GM12878 (cell line): ENCODE measurements at regions not wholly inside any gene's neighbourhood (a gene's known extent, or its start where the extent isn't known, plus 50 kb on each side); places are given as distances from the start of the nearest gene placed in this dataset.

Experiments
- ATAC-seq: fragments of 200-7000 bp; cut with Tn5 transposase; 3 replicates; pipeline ENCODE4 v1.9.1; 2020; ENCODE audit warnings: mild to moderate bottlenecking, moderate library complexity
- BruUV-seq: library from RNA; stranded (reverse); fragments of 400-500 nt; replicated peaks from 2 replicates; lab custom pipeline; 2021; lab: Mats Ljungman, UMichigan
- CTCF ChIA-PET: fragments of 300-600 bp; sonication (Branson Sonifier 250); formaldehyde crosslinking; extraction: SDS; loops from one replicate; lab custom pipeline; 2021; ENCODE audit warnings: inconsistent platforms; lab: Yijun Ruan, JAX
- POLR2A ChIA-PET: fragments of 350-600 bp; formaldehyde crosslinking; extraction: SDS; loops from one replicate; lab custom pipeline; 2021; ENCODE audit warnings: inconsistent platforms; lab: Charles Lee
- RAD21 ChIA-PET: fragments of 300-600 bp; sonication (Branson Sonifier 250); formaldehyde crosslinking; loops from one replicate; lab custom pipeline; 2023; ENCODE audit warnings: antibody characterized with exemption; ENCODE audit not compliant: unreplicated experiment; lab: Charles Lee
- SMC1A ChIA-PET: fragments of 300-600 bp; sonication (Branson Sonifier 250); formaldehyde crosslinking; loops from one replicate; lab custom pipeline; 2023; ENCODE audit not compliant: unreplicated experiment, uncharacterized antibody; lab: Charles Lee
- DNase-seq: peaks from one replicate; pipeline ENCODE4 v3.0.0-alpha.2; 2011; ENCODE audit warnings: low read depth, low spot score
- FAIRE-seq: peaks from 3 replicates; lab custom pipeline; 2011; peaks lifted over from hg19 to GRCh38; lab: Jason Lieb, UNC
- H2AFZ ChIP-seq: 2 replicates; pipeline ENCODE4 v1.6.0; 2011; ENCODE audit warnings: low read depth, low read length, control low read depth; ENCODE audit not compliant: control insufficient read depth
- H3K27ac ChIP-seq: 2 replicates; pipeline ENCODE4 v1.5.1; 2011; ENCODE audit warnings: control low read depth; ENCODE audit not compliant: control insufficient read depth, insufficient read depth
- H3K27me3 ChIP-seq, 2 experiments: replicated peaks in 1 of 2; 2 replicates each; pipeline versions ENCODE4 v1.6.0 to v1.6.1; 2011; ENCODE audit warnings: low read length in 1 of 2; ENCODE audit not compliant: control insufficient read depth in 2 of 2, insufficient read depth in 2 of 2
- H3K36me3 ChIP-seq, 2 experiments: 2 replicates each; pipeline ENCODE4 v1.5.1; 2011; ENCODE audit warnings: low read length in 1 of 2; ENCODE audit not compliant: control insufficient read depth in 2 of 2, insufficient read depth in 2 of 2
- H3K4me1 ChIP-seq: 2 replicates; pipeline ENCODE4 v1.6.1; 2011; ENCODE audit warnings: mild to moderate bottlenecking, low read length, moderate library complexity, mixed read lengths; ENCODE audit not compliant: control insufficient read depth, insufficient read depth
- H3K4me2 ChIP-seq: 2 replicates; pipeline ENCODE4 v1.6.0; 2011; ENCODE audit warnings: control low read depth; ENCODE audit not compliant: control insufficient read depth, insufficient read depth
- H3K4me3 ChIP-seq: fragments of 200-600 bp; sonication (generic); 2 replicates; pipeline ENCODE4 v1.5.1; 2016
- H3K79me2 ChIP-seq: 2 replicates; pipeline ENCODE4 v1.6.0; 2011; ENCODE audit warnings: low read length; ENCODE audit not compliant: control insufficient read depth, insufficient read depth
- H3K9ac ChIP-seq: 2 replicates; pipeline ENCODE4 v1.8.0; 2011; ENCODE audit warnings: low read length, control low read depth, mixed read lengths; ENCODE audit not compliant: control insufficient read depth, insufficient read depth
- H3K9me3 ChIP-seq: replicated peaks from 3 replicates; pipeline ENCODE4 v1.5.1; 2011; ENCODE audit warnings: mild to moderate bottlenecking, low read length; ENCODE audit not compliant: control insufficient read depth, insufficient read depth
- H4K20me1 ChIP-seq: 2 replicates; pipeline ENCODE4 v1.6.0; 2011; ENCODE audit not compliant: control insufficient read depth, insufficient read depth
- EZH2 ChIP-seq: IDR thresholded peaks from 2 replicates; pipeline ENCODE4 v1.6.1; 2012; ENCODE audit warnings: low read depth, mild to moderate bottlenecking, control low read depth, inconsistent platforms, low read length, borderline replicate concordance; ENCODE audit not compliant: control insufficient read depth
- FOXM1 ChIP-seq: IDR thresholded peaks from 2 replicates; pipeline ENCODE4 v1.6.1; 2012; ENCODE audit warnings: low read depth, mild to moderate bottlenecking, inconsistent platforms, low read length, moderate library complexity
- RAD51 ChIP-seq: fragments of 450-650 bp; IDR thresholded peaks from 2 replicates; pipeline ENCODE4 v1.6.1; 2016; ENCODE audit warnings: moderate library complexity, mild to moderate bottlenecking, inconsistent platforms
- RUNX3 ChIP-seq: IDR thresholded peaks from 2 replicates; pipeline ENCODE4 v1.6.1; 2012; ENCODE audit warnings: low read length, inconsistent platforms
- SP1 ChIP-seq: IDR thresholded peaks from one replicate; pipeline ENCODE4 v1.6.1; 2011; ENCODE audit warnings: low read depth, low read length
- WGBS: methylation state at CpG from one replicate; pipeline ENCODE4 v1.1.6; 2016; ENCODE audit warnings: low lambda C conversion rate; ENCODE audit not compliant: insufficient replicate concordance, insufficient coverage; ENCODE audit errors: missing lambda C conversion rate; 5-methylcytosine and 5-hydroxymethylcytosine counted together
- in situ Hi-C: fragments of 300-500 bp; cut with MboI; formaldehyde crosslinking; loops from 9 replicates; pipeline ENCODE4 v1.14.3; 2018; ENCODE audit warnings: mixed read lengths
- intact Hi-C: fragments of 100-400 bp; cut with micrococcal nuclease; formaldehyde crosslinking; loops from one replicate; pipeline ENCODE4 v1.14.2; 2022; ENCODE audit not compliant: unreplicated experiment
- TF ChIP-seq, protein P1 (sequence below): IDR thresholded peaks from 2 replicates; pipeline ENCODE4 v1.6.1; 2012; ENCODE audit warnings: low read depth, low read length, improper control_type of control experiment
- TF ChIP-seq, protein P2 (sequence below): fragments of 450-650 bp; formaldehyde crosslinking; IDR thresholded peaks from 2 replicates; pipeline ENCODE4 v1.4.0; 2020; ENCODE audit warnings: mild to moderate bottlenecking, moderate library complexity

DNA sequence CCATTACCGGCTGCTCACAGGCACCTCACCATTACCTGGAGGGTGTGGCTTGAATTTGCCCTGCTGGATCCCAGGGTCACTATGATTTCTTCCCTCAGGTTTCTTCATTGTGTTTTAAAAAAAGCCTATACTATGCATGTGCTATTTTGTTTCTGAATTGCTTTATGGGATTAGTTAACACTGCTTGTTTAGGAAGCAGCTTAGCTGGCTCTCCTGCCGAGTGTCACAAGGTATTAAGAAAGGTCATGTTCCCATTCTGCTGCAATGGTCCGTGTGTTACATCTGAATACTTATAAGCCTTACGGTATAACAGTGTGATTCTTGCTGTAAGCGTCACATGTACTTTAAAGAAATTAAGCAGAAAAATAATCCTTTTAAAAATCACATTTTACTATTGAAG is 380.6 kb upstream of the B3GAT1 start:
- Histone ChIP-seq H2AFZ (no peak overlapping the region), H4K20me1 (no peaks in the 10 kb centered on the region; the same call in 1 of the 2 replicates), H3K4me1 (no peaks in the 10 kb centered on the region), H3K36me3 (no peaks in the 10 kb centered on the region), H3K9me3 (no peaks in the 10 kb centered on the region), H3K79me2 (no peaks in the 10 kb centered on the region), H3K4me3 (no peak overlapping the region), H3K4me2 (no peak overlapping the region), H3K9ac (no peak overlapping the region), H3K27ac (no peak overlapping the region), H3K27me3 (peaks cover 1 to 2% of the 10 kb centered on the region in 2 experiments; a peak in 3 of 4 replicates)
- DNase-seq (no peak), ATAC-seq (no peak), FAIRE-seq (no peak)
- ChIA-PET CTCF (no interaction called here), POLR2A (no interaction called here), RAD21 (no interaction called here), SMC1A (interaction anchor here (1.0 kb wide), 1 partner anchor 11 kb away, joined by 3 read pairs; no protein-coding TSS in a partner anchor)
- 46% methylated on average over 5 of the region's 5 CpGs for WGBS
- no TSS peak for BruUV-seq
- TF ChIP-seq FOXM1 = no peak
- TF ChIP-seq, protein P1, sequence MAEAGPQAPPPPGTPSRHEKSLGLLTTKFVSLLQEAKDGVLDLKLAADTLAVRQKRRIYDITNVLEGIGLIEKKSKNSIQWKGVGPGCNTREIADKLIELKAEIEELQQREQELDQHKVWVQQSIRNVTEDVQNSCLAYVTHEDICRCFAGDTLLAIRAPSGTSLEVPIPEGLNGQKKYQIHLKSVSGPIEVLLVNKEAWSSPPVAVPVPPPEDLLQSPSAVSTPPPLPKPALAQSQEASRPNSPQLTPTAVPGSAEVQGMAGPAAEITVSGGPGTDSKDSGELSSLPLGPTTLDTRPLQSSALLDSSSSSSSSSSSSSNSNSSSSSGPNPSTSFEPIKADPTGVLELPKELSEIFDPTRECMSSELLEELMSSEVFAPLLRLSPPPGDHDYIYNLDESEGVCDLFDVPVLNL = no peak
- no peak for TF ChIP-seq EZH2
- no peak for TF ChIP-seq RAD51
- no peak for TF ChIP-seq SP1
- TF ChIP-seq, protein P2, sequence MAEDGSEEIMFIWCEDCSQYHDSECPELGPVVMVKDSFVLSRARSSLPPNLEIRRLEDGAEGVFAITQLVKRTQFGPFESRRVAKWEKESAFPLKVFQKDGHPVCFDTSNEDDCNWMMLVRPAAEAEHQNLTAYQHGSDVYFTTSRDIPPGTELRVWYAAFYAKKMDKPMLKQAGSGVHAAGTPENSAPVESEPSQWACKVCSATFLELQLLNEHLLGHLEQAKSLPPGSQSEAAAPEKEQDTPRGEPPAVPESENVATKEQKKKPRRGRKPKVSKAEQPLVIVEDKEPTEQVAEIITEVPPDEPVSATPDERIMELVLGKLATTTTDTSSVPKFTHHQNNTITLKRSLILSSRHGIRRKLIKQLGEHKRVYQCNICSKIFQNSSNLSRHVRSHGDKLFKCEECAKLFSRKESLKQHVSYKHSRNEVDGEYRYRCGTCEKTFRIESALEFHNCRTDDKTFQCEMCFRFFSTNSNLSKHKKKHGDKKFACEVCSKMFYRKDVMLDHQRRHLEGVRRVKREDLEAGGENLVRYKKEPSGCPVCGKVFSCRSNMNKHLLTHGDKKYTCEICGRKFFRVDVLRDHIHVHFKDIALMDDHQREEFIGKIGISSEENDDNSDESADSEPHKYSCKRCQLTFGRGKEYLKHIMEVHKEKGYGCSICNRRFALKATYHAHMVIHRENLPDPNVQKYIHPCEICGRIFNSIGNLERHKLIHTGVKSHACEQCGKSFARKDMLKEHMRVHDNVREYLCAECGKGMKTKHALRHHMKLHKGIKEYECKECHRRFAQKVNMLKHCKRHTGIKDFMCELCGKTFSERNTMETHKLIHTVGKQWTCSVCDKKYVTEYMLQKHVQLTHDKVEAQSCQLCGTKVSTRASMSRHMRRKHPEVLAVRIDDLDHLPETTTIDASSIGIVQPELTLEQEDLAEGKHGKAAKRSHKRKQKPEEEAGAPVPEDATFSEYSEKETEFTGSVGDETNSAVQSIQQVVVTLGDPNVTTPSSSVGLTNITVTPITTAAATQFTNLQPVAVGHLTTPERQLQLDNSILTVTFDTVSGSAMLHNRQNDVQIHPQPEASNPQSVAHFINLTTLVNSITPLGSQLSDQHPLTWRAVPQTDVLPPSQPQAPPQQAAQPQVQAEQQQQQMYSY = no peak
- no peak for TF ChIP-seq RUNX3
- in situ Hi-C loops = no loop called here
- intact Hi-C loops = no loop called here
